Prostate gland (tissue), 2 donors: ENCODE measurements at regions not wholly inside any gene's neighbourhood (a gene's known extent, or its start where the extent isn't known, plus 50 kb on each side); places are given as distances from the start of the nearest gene placed in this dataset.

ENCODE experiments used
- DNase-seq: peaks from one replicate; pipeline ENCODE4 v3.0.0-alpha.2; 2019; ENCODE audit warnings: low spot score
- H3K27ac ChIP-seq, 2 donors: fragments of 200-600 bp; sonication (generic); 2 replicates each; pipeline ENCODE4 v1.5.1; 2017 to 2019
- H3K27me3 ChIP-seq: fragments of 200-600 bp; sonication (generic); replicated peaks from 2 replicates; pipeline ENCODE4 v1.5.1; 2019; ENCODE audit not compliant: insufficient read depth
- H3K36me3 ChIP-seq, 2 donors: fragments of 200-600 bp; sonication (generic); 1 replicate in 1 of 2; 2 replicates in 1 of 2; pipeline versions ENCODE4 v1.5.1 to v1.8.1; 2017 to 2019
- H3K4me1 ChIP-seq: fragments of 200-600 bp; sonication (generic); replicated peaks from 2 replicates; pipeline ENCODE4 v1.5.1; 2019
- H3K4me3 ChIP-seq, 2 donors: fragments of 200-600 bp; sonication (generic); 2 replicates each; pipeline ENCODE4 v1.5.1; 2017 to 2019
- H3K9me3 ChIP-seq: fragments of 200-600 bp; sonication (generic); 2 replicates; pipeline ENCODE4 v1.5.1; 2017
- POLR2A ChIP-seq: fragments of 450-650 bp; IDR thresholded peaks from one replicate; pipeline ENCODE4 v1.6.1; 2016; ENCODE audit warnings: antibody characterized with exemption, mild to moderate bottlenecking
- POLR2AphosphoS5 ChIP-seq: sonication (generic); formaldehyde crosslinking; IDR thresholded peaks from one replicate; pipeline ENCODE4 v1.6.1; 2017; ENCODE audit warnings: antibody characterized with exemption
- WGBS: methylation state at CpG from one replicate; pipeline ENCODE4 v1.1.5; 2018; 5-methylcytosine and 5-hydroxymethylcytosine counted together
- intact Hi-C: fragments of 100-400 bp; cut with DNase I; formaldehyde crosslinking; loops from one replicate; pipeline ENCODE4 v1.14.2; 2022
- TF ChIP-seq, protein P1 (sequence below), 4 experiments: fragments of 200-600 bp in 2 of 4; fragments of 450-650 bp in 2 of 4; sonication (generic) in 2 of 4; IDR thresholded peaks; 1 replicate in 3 of 4; 2 replicates in 1 of 4; pipeline ENCODE4 v1.5.1; 2016 to 2019; ENCODE audit warnings: antibody characterized with exemption in 4 of 4, mild to moderate bottlenecking in 2 of 4, moderate library complexity in 2 of 4

DNA sequence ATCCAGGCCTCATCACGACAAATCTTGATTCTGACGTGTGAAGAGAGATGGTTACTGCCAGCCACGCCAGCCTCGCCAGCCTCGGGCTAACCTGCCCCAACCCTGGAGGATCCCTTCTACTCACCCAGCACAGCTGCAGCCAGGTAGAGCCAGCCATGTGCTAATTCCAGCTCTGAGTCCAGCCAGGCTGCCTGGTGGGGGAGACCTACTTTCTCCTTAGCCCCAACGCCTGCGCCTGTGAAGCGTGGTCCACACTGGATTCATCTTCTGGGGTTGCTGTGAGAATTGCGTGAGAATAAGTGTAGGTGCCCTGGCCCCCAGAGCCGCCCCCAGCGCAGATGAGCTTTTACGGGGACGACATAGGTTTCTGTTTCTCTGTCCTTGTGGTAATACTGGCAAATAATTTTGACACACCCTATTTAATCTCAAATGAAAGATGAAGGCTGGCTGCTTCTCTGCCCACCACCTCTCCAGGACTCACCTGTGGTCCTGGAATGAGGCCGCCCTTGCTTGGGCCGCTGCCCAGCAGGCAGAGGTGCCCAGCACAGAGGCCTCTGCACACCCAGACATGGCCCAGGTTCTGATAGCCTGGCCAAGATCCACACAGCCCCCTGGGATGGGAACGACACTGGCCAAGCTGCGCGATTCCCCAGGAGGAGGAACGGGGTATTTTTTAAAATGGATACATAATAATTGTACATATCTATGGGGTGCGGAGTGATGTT lies 528.4 kb downstream of the TBC1D22A start:
- WGBS, result 86% methylated on average over 20 of the region's 20 CpGs

DNA sequence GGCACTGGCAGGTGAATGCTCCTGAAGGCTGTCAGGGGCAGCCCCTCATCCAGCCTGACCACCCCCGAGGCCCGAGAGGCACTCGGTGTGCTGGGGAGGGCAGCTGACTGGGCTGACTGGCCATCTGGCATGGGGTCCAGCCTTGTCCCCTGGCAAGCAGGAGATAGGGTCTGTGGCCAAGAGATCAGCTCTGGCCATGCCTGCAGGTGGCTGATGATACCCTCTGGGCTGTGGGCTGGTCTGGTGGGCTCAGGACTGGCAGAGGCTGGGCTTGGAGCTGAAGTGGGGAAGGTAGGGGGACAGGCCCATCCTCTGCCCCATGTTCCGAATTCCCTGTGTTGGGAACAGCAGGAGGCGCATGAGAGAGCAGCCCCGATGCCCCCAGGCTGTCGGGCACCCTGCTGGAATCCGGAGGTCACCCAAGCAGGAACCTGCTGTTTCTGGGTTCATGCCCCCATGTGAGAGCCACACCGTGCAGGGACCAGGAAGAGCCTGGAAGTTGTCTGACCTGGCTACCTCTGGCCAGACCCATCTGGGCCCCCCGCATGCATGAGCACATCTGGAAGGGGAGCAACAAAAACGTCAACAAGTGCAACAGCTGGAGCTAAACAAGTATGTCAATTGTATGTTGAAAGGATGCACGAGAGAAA lies 527.0 kb downstream of the TBC1D22A start:
- no peak for DNase-seq
- WGBS, result 80% methylated on average over 12 of the region's 12 CpGs

More for the DNA sequence above, 528.4 kb downstream of the TBC1D22A start:
- H3K36me3 ChIP-seq, result no peaks in the 10 kb centered on the region
- peaks cover 4% of the 10 kb centered on the region for H3K4me1 ChIP-seq
- H3K27me3 ChIP-seq, result no peaks in the 10 kb centered on the region
- H3K4me3 ChIP-seq, result no peak overlapping the region
- no peaks in the 10 kb centered on the region for H3K9me3 ChIP-seq
- intact Hi-C loops, result loop anchor here (5.0 kb wide), 1 partner anchor 59 kb away; no protein-coding TSS in a partner anchor
- peak overlapping the region in 1 of 2 donors; percentile 77 for H3K27ac ChIP-seq
- TF ChIP-seq POLR2AphosphoS5, result no peak
- no peak for TF ChIP-seq POLR2A
- TF ChIP-seq, protein P1, sequence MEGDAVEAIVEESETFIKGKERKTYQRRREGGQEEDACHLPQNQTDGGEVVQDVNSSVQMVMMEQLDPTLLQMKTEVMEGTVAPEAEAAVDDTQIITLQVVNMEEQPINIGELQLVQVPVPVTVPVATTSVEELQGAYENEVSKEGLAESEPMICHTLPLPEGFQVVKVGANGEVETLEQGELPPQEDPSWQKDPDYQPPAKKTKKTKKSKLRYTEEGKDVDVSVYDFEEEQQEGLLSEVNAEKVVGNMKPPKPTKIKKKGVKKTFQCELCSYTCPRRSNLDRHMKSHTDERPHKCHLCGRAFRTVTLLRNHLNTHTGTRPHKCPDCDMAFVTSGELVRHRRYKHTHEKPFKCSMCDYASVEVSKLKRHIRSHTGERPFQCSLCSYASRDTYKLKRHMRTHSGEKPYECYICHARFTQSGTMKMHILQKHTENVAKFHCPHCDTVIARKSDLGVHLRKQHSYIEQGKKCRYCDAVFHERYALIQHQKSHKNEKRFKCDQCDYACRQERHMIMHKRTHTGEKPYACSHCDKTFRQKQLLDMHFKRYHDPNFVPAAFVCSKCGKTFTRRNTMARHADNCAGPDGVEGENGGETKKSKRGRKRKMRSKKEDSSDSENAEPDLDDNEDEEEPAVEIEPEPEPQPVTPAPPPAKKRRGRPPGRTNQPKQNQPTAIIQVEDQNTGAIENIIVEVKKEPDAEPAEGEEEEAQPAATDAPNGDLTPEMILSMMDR (IDR thresholded peaks at IDR 0.05), result no peak
- no peak for DNase-seq

DNA sequence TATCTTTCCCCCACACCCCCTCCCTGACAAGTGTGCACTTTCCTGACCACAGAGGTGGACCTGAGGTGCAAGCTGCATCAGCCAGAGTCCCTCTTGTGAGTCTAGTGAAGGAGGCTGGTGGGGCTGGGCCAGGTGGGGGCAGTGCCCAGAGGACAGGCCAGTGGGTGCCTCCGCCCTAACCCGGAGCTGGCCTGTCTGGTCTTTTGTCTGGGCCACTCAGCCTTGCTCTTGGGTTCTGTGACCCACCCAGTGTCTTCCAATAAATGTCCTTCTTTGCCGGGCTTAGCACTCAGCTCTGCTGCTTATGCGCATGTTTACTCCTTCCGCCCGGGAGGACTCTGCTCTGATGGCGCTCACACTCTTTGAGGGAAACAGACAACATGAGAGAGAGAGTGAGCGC lies 526.2 kb downstream of the TBC1D22A start:
- Histone ChIP-seq H3K27me3 (no peaks in the 10 kb centered on the region), H3K36me3 (no peaks in the 10 kb centered on the region), H3K4me1 (peaks cover 4% of the 10 kb centered on the region), H3K9me3 (no peaks in the 10 kb centered on the region), H3K4me3 (no peak overlapping the region), H3K27ac (no peak overlapping the region)
- TF ChIP-seq, protein P1 (IDR thresholded peaks at IDR 0.05), result no peak
- TF ChIP-seq POLR2AphosphoS5, result no peak
- no peak for TF ChIP-seq POLR2A
- WGBS, result 79% methylated on average over 8 of the region's 8 CpGs
- intact Hi-C loops, result no loop called here
- no peak for DNase-seq

More for the DNA sequence above, 527.0 kb downstream of the TBC1D22A start:
- Histone ChIP-seq H3K36me3 (no peaks in the 10 kb centered on the region), H3K4me1 (peaks cover 4% of the 10 kb centered on the region), H3K9me3 (no peaks in the 10 kb centered on the region), H3K27me3 (no peaks in the 10 kb centered on the region), H3K4me3 (no peak overlapping the region), H3K27ac (no peak overlapping the region)
- no peak for TF ChIP-seq POLR2A
- TF ChIP-seq, protein P1 (IDR thresholded peaks at IDR 0.05), result no peak
- TF ChIP-seq POLR2AphosphoS5, result no peak
- intact Hi-C loops, result no loop called here

DNA sequence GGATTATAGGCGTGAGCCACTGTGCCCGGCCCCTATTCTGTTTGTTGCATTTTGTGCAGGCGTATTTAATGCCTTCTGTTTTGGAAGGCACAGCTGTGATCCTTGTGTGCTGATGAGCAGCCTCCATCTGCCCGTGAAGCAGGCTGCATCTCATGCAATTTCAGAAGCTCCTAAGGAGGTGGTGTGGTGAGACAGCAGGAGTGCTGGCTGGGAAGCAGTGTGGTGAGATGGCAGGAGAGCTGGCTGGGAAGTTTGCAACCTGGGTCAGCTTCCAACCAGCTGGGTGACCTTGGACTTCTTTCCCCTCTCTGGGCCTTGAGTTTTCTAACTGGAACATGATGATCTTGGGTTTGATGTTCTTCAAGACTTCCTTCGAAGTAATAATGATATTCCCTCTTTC lies 525.1 kb downstream of the TBC1D22A start:
- TF ChIP-seq, protein P1 (IDR thresholded peaks at IDR 0.05), result no peak
- TF ChIP-seq POLR2A, result no peak
- no peak for TF ChIP-seq POLR2AphosphoS5
- intact Hi-C loops, result no loop called here
- no peaks in the 10 kb centered on the region for H3K27me3 ChIP-seq
- no peak overlapping the region for H3K4me3 ChIP-seq
- H3K9me3 ChIP-seq, result no peaks in the 10 kb centered on the region
- peaks cover under 1% of the 10 kb centered on the region for H3K4me1 ChIP-seq
- DNase-seq, result no peak
- no peak overlapping the region for H3K27ac ChIP-seq
- 94% methylated on average over 5 of the region's 5 CpGs for WGBS
- H3K36me3 ChIP-seq, result no peaks in the 10 kb centered on the region
